ENCODE measurements at regions not wholly inside any gene's neighbourhood (a gene's known extent, or its start where the extent isn't known, plus 50 kb on each side); places are given as distances from the start of the nearest gene placed in this dataset.

GRCh38 chr10:9944690-9945089 is 1073.0 kb upstream of the CELF2 start:
- H4K91ac ChIP-seq (ENCODE audit: low read depth, low read length), result no peak overlapping the region
- no peak overlapping the region for H4K12ac ChIP-seq (ENCODE audit: low read depth, low read length)
- H2AK5ac ChIP-seq (ENCODE audit: low read length), result no peak overlapping the region
- no peaks in the 10 kb centered on the region for H3K79me2 ChIP-seq (ENCODE audit: control insufficient read depth, insufficient read depth, low read length, poor library complexity)
- H3K4me3 ChIP-seq (ENCODE audit: low read depth, low read length), result no peak overlapping the region
- H2AFZ ChIP-seq (ENCODE audit: insufficient read depth, low read length, poor library complexity), result no peak overlapping the region
- no peak for DNase-seq
- no peaks in the 10 kb centered on the region for H3K36me3 ChIP-seq (ENCODE audit: control insufficient read depth in 1 of 2, insufficient read depth in 2 of 2, low read length in 2 of 2)
- H4K8ac ChIP-seq (ENCODE audit: low read depth, low read length), result no peak overlapping the region
- no peak overlapping the region for H3K14ac ChIP-seq (ENCODE audit: low read length)
- no peak overlapping the region for H3K23ac ChIP-seq (ENCODE audit: low read length)
- no peak overlapping the region for H3K27ac ChIP-seq (ENCODE audit: low read depth, low read length)
- H3K9me3 ChIP-seq (ENCODE audit: insufficient read depth, low read depth, low read length), result no peaks in the 10 kb centered on the region
- H3K27me3 ChIP-seq (ENCODE audit: insufficient read depth, low read length), result no peaks in the 10 kb centered on the region
- H2BK12ac ChIP-seq (ENCODE audit: low read length), result no peak overlapping the region
- H2BK120ac ChIP-seq (ENCODE audit: insufficient read depth, low read length, poor library complexity), result no peak overlapping the region
- no peaks in the 10 kb centered on the region for H3K4me1 ChIP-seq (ENCODE audit: control insufficient read depth in 1 of 2, insufficient read depth in 2 of 2, low read length in 2 of 2)
- H3K4ac ChIP-seq (ENCODE audit: low read depth, low read length), result no peak overlapping the region
- H2BK5ac ChIP-seq (ENCODE audit: low read depth, low read length, poor library complexity), result no peak overlapping the region
- H3K18ac ChIP-seq (ENCODE audit: low read length), result no peak overlapping the region
- no peak overlapping the region for H3K9ac ChIP-seq (ENCODE audit: low read length)
- H3K4me2 ChIP-seq (ENCODE audit: low read length), result no peak overlapping the region
- no peaks in the 10 kb centered on the region for H3K79me1 ChIP-seq (ENCODE audit: low read length)

- Histone ChIP-seq H3K27me3 (ENCODE audit: insufficient read depth, low read length) (no peaks in the 10 kb centered on the region), H3K79me2 (ENCODE audit: control insufficient read depth, insufficient read depth, low read length, poor library complexity) (no peaks in the 10 kb centered on the region), H2AFZ (ENCODE audit: insufficient read depth, low read length, poor library complexity) (no peak overlapping the region), H2BK12ac (ENCODE audit: low read length) (no peak overlapping the region), H3K4me2 (ENCODE audit: low read length) (no peak overlapping the region), H4K8ac (ENCODE audit: low read depth, low read length) (no peak overlapping the region), H3K27ac (ENCODE audit: low read depth, low read length) (no peak overlapping the region), H3K23ac (ENCODE audit: low read length) (no peak overlapping the region), H3K4me1 (ENCODE audit: control insufficient read depth in 1 of 2, insufficient read depth in 2 of 2, low read length in 2 of 2) (no peaks in the 10 kb centered on the region), H2BK120ac (ENCODE audit: insufficient read depth, low read length, poor library complexity) (no peak overlapping the region), H3K36me3 (ENCODE audit: control insufficient read depth in 1 of 2, insufficient read depth in 2 of 2, low read length in 2 of 2) (no peaks in the 10 kb centered on the region), H3K9me3 (ENCODE audit: insufficient read depth, low read depth, low read length) (no peaks in the 10 kb centered on the region), H4K91ac (ENCODE audit: low read depth, low read length) (no peak overlapping the region), H2AK5ac (ENCODE audit: low read length) (no peak overlapping the region), H3K14ac (ENCODE audit: low read length) (no peak overlapping the region), H3K4ac (ENCODE audit: low read depth, low read length) (no peak overlapping the region), H3K18ac (ENCODE audit: low read length) (no peak overlapping the region), H3K79me1 (ENCODE audit: low read length) (no peaks in the 10 kb centered on the region), H2BK5ac (ENCODE audit: low read depth, low read length, poor library complexity) (no peak overlapping the region), H3K4me3 (ENCODE audit: low read depth, low read length) (no peak overlapping the region), H4K12ac (ENCODE audit: low read depth, low read length) (no peak overlapping the region), H3K9ac (ENCODE audit: low read length) (no peak overlapping the region)
- no peak for DNase-seq
- no CpG with 5 or more reads among the region's 2 CpGs for WGBS (ENCODE audit: extremely low coverage, insufficient coverage, insufficient read length)
These were observed 1067.6 kb upstream of the CELF2 start for GRCh38 chr10:9950070-9950469.

GRCh38 chr10:9951481-9952257 is 1066.0 kb upstream of the CELF2 start:
- no peak overlapping the region for H3K23ac ChIP-seq (ENCODE audit: low read length)
- H3K18ac ChIP-seq (ENCODE audit: low read length), result no peak overlapping the region
- no peaks in the 10 kb centered on the region for H3K79me2 ChIP-seq (ENCODE audit: control insufficient read depth, insufficient read depth, low read length, poor library complexity)
- no peaks in the 10 kb centered on the region for H3K9me3 ChIP-seq (ENCODE audit: insufficient read depth, low read depth, low read length)
- no peak overlapping the region for H4K12ac ChIP-seq (ENCODE audit: low read depth, low read length)
- no peak overlapping the region for H2BK5ac ChIP-seq (ENCODE audit: low read depth, low read length, poor library complexity)
- no peak overlapping the region for H3K4ac ChIP-seq (ENCODE audit: low read depth, low read length)
- no peak overlapping the region for H3K14ac ChIP-seq (ENCODE audit: low read length)
- no peak overlapping the region for H3K4me3 ChIP-seq (ENCODE audit: low read depth, low read length)
- H4K8ac ChIP-seq (ENCODE audit: low read depth, low read length), result no peak overlapping the region
- H3K4me2 ChIP-seq (ENCODE audit: low read length), result no peak overlapping the region
- no peak for DNase-seq
- no peak overlapping the region for H3K27ac ChIP-seq (ENCODE audit: low read depth, low read length)
- H3K4me1 ChIP-seq (ENCODE audit: control insufficient read depth in 1 of 2, insufficient read depth in 2 of 2, low read length in 2 of 2), result no peaks in the 10 kb centered on the region
- no peak overlapping the region for H2BK120ac ChIP-seq (ENCODE audit: insufficient read depth, low read length, poor library complexity)
- H2AK5ac ChIP-seq (ENCODE audit: low read length), result no peak overlapping the region
- no peaks in the 10 kb centered on the region for H3K27me3 ChIP-seq (ENCODE audit: insufficient read depth, low read length)
- H2AFZ ChIP-seq (ENCODE audit: insufficient read depth, low read length, poor library complexity), result no peak overlapping the region
- no peak overlapping the region for H3K9ac ChIP-seq (ENCODE audit: low read length)
- H3K79me1 ChIP-seq (ENCODE audit: low read length), result no peaks in the 10 kb centered on the region
- H2BK12ac ChIP-seq (ENCODE audit: low read length), result no peak overlapping the region
- no peak overlapping the region for H4K91ac ChIP-seq (ENCODE audit: low read depth, low read length)
- no peaks in the 10 kb centered on the region for H3K36me3 ChIP-seq (ENCODE audit: control insufficient read depth in 1 of 2, insufficient read depth in 2 of 2, low read length in 2 of 2)
- WGBS (ENCODE audit: extremely low coverage, insufficient coverage, insufficient read length), result no CpG with 5 or more reads among the region's 1 CpG

GRCh38 chr10:9957351-9957750 is 1060.3 kb upstream of the CELF2 start:
- H3K79me1 ChIP-seq (ENCODE audit: low read length), result no peaks in the 10 kb centered on the region
- no peak overlapping the region for H2BK5ac ChIP-seq (ENCODE audit: low read depth, low read length, poor library complexity)
- H3K27ac ChIP-seq (ENCODE audit: low read depth, low read length), result no peak overlapping the region
- H3K9ac ChIP-seq (ENCODE audit: low read length), result no peak overlapping the region
- H4K91ac ChIP-seq (ENCODE audit: low read depth, low read length), result no peak overlapping the region
- H3K4me3 ChIP-seq (ENCODE audit: low read depth, low read length), result no peak overlapping the region
- no peak overlapping the region for H3K23ac ChIP-seq (ENCODE audit: low read length)
- no peaks in the 10 kb centered on the region for H3K27me3 ChIP-seq (ENCODE audit: insufficient read depth, low read length)
- no peaks in the 10 kb centered on the region for H3K9me3 ChIP-seq (ENCODE audit: insufficient read depth, low read depth, low read length)
- H3K4me2 ChIP-seq (ENCODE audit: low read length), result no peak overlapping the region
- no CpG with 5 or more reads among the region's 1 CpG for WGBS (ENCODE audit: extremely low coverage, insufficient coverage, insufficient read length)
- H2BK120ac ChIP-seq (ENCODE audit: insufficient read depth, low read length, poor library complexity), result no peak overlapping the region
- H2AFZ ChIP-seq (ENCODE audit: insufficient read depth, low read length, poor library complexity), result no peak overlapping the region
- no peak overlapping the region for H4K12ac ChIP-seq (ENCODE audit: low read depth, low read length)
- peak in 1 of 2 donors; percentile 6 for DNase-seq
- no peak overlapping the region for H3K4ac ChIP-seq (ENCODE audit: low read depth, low read length)
- no peaks in the 10 kb centered on the region for H3K79me2 ChIP-seq (ENCODE audit: control insufficient read depth, insufficient read depth, low read length, poor library complexity)
- no peaks in the 10 kb centered on the region for H3K4me1 ChIP-seq (ENCODE audit: control insufficient read depth in 1 of 2, insufficient read depth in 2 of 2, low read length in 2 of 2)
- H2BK12ac ChIP-seq (ENCODE audit: low read length), result no peak overlapping the region
- H3K36me3 ChIP-seq (ENCODE audit: control insufficient read depth in 1 of 2, insufficient read depth in 2 of 2, low read length in 2 of 2), result no peaks in the 10 kb centered on the region
- no peak overlapping the region for H3K18ac ChIP-seq (ENCODE audit: low read length)
- no peak overlapping the region for H2AK5ac ChIP-seq (ENCODE audit: low read length)
- no peak overlapping the region for H3K14ac ChIP-seq (ENCODE audit: low read length)
- H4K8ac ChIP-seq (ENCODE audit: low read depth, low read length), result no peak overlapping the region
